T-cell (primary cell): ENCODE measurements at regions not wholly inside any gene's neighbourhood (a gene's known extent, or its start where the extent isn't known, plus 50 kb on each side); places are given as distances from the start of the nearest gene placed in this dataset.

Experiments
- ATAC-seq, 4 experiments: fragments of 200-7000 bp in 3 of 4; fragments of 150-1000 bp in 1 of 4; cut with Tn5 transposase; replicated peaks in 1 of 4; 1 replicate in 3 of 4; 2 replicates in 1 of 4; pipeline ENCODE4 v1.10.0; 2021; ENCODE audit warnings: moderate library complexity in 3 of 4, mild to moderate bottlenecking in 2 of 4, moderate number of reproducible peaks in 1 of 4
- CTCF ChIA-PET, 2 donors: fragments of 300-600 bp; sonication (Branson Sonifier 250); formaldehyde crosslinking; loops; one replicate each; lab custom pipeline; 2022; ENCODE audit warnings: antibody characterized with exemption in 2 of 2; lab: Charles Lee
- POLR2A ChIA-PET, 2 donors: fragments of 300-600 bp; sonication (Branson Sonifier 250); formaldehyde crosslinking; loops; one replicate each; lab custom pipeline; 2022; ENCODE audit warnings: antibody characterized with exemption in 2 of 2; lab: Charles Lee
- DNase-seq, 35 experiments: peaks; one replicate each; pipeline versions ENCODE4 v3.0.0 to v3.0.0-alpha.2; 2013 to 2023
- H3K27ac ChIP-seq: one replicate; pipeline ENCODE4 v1.5.1; 2013; ENCODE audit warnings: low read length
- H3K27me3 ChIP-seq, 2 experiments: replicated peaks in 1 of 2; 1 replicate in 1 of 2; 2 replicates in 1 of 2; pipeline versions ENCODE4 v1.6.1 to v1.7.0; 2013; ENCODE audit warnings: low read length in 1 of 2, mixed read lengths in 1 of 2; ENCODE audit not compliant: control insufficient read depth in 2 of 2, insufficient read depth in 2 of 2; ENCODE audit errors: extremely low read depth in 1 of 2
- H3K36me3 ChIP-seq, 2 donors: 1 replicate in 1 of 2; 2 replicates in 1 of 2; pipeline versions ENCODE4 v1.6.1 to v1.7.0; 2013; ENCODE audit warnings: low read length in 1 of 2; ENCODE audit not compliant: control insufficient read depth in 2 of 2, insufficient read depth in 1 of 2; ENCODE audit errors: extremely low read depth in 1 of 2
- H3K4me1 ChIP-seq, 2 experiments: 1 replicate in 1 of 2; 2 replicates in 1 of 2; pipeline versions ENCODE4 v1.6.1 to v1.7.0; 2013; ENCODE audit warnings: low read length in 2 of 2, mixed read lengths in 1 of 2; ENCODE audit not compliant: insufficient read depth in 2 of 2, control insufficient read depth in 1 of 2; ENCODE audit errors: extremely low read depth in 1 of 2
- H3K4me3 ChIP-seq, 2 donors: 1 replicate in 1 of 2; 2 replicates in 1 of 2; pipeline versions ENCODE4 v1.5.1 to v1.7.0; 2013; ENCODE audit warnings: mild to moderate bottlenecking in 2 of 2, low read length in 1 of 2, moderate library complexity in 1 of 2; ENCODE audit not compliant: control insufficient read depth in 1 of 2; ENCODE audit errors: extremely low read depth in 1 of 2
- H3K9me3 ChIP-seq: 2 replicates; pipeline ENCODE4 v1.7.0; 2013
- H3K27ac Mint-ChIP-seq, 2 donors: one replicate each; pipeline ENCODE4 v1.8.0; 2020 to 2021; ENCODE audit warnings: mild to moderate bottlenecking in 2 of 2, mixed read lengths in 2 of 2
- H3K27me3 Mint-ChIP-seq, 2 donors: one replicate each; pipeline ENCODE4 v1.8.0; 2021 to 2022; ENCODE audit warnings: mixed read lengths in 2 of 2
- H3K36me3 Mint-ChIP-seq: one replicate; pipeline ENCODE4 v1.8.0; 2021; ENCODE audit warnings: mixed read lengths
- H3K4me1 Mint-ChIP-seq, 3 donors: one replicate each; pipeline ENCODE4 v1.8.0; 2020 to 2022; ENCODE audit warnings: mixed read lengths in 3 of 3, mild to moderate bottlenecking in 1 of 3
- H3K4me3 Mint-ChIP-seq, 3 donors: one replicate each; pipeline ENCODE4 v1.8.0; 2020 to 2022; ENCODE audit warnings: mild to moderate bottlenecking in 3 of 3, mixed read lengths in 3 of 3, moderate library complexity in 3 of 3
- H3K9me3 Mint-ChIP-seq, 3 donors: one replicate each; pipeline ENCODE4 v1.8.0; 2020 to 2022; ENCODE audit warnings: mixed read lengths in 3 of 3
- WGBS: methylation state at CpG from one replicate; pipeline ENCODE4 v1.1.5; 2013; ENCODE audit warnings: missing lambda C conversion rate; ENCODE audit not compliant: insufficient coverage; 5-methylcytosine and 5-hydroxymethylcytosine counted together

- no peaks in the 10 kb centered on the region for H3K9me3 ChIP-seq
- no peaks in the 10 kb centered on the region for H3K27me3 ChIP-seq
- no peaks in the 10 kb centered on the region for H3K27me3 Mint-ChIP-seq
- H3K36me3 Mint-ChIP-seq: no peaks in the 10 kb centered on the region
- H3K4me1 Mint-ChIP-seq: no peaks in the 10 kb centered on the region
- POLR2A ChIA-PET: no interaction called here
- no CpG with 5 or more reads among the region's 1 CpG for WGBS
- CTCF ChIA-PET: no interaction called here
- ATAC-seq (no peak), DNase-seq (no peak)
- no peak overlapping the region for H3K4me3 Mint-ChIP-seq
- H3K4me3 ChIP-seq: no peak overlapping the region
- no peak overlapping the region for H3K27ac Mint-ChIP-seq
- H3K4me1 ChIP-seq: no peaks in the 10 kb centered on the region
- H3K36me3 ChIP-seq: no peaks in the 10 kb centered on the region
- H3K9me3 Mint-ChIP-seq: peaks cover 0 to 16% (median 16%) of the 10 kb centered on the region in 3 donors
- H3K27ac ChIP-seq: no peak overlapping the region
Measured at GRCh38 chr13:47374741-47375140, 477.9 kb upstream of the HTR2A start.

- ATAC-seq (no peak), DNase-seq (no peak)
- Mint-ChIP-seq H3K9me3 (peaks cover 12 to 26% (median 22%) of the 10 kb centered on the region in 3 donors), H3K4me1 (no peaks in the 10 kb centered on the region), H3K27me3 (no peaks in the 10 kb centered on the region), H3K4me3 (no peak overlapping the region), H3K27ac (no peak overlapping the region), H3K36me3 (no peaks in the 10 kb centered on the region)
- WGBS: no CpG with 5 or more reads among the region's 1 CpG
- Histone ChIP-seq H3K9me3 (no peaks in the 10 kb centered on the region), H3K4me1 (no peaks in the 10 kb centered on the region), H3K4me3 (no peak overlapping the region), H3K27me3 (no peaks in the 10 kb centered on the region), H3K36me3 (no peaks in the 10 kb centered on the region), H3K27ac (no peak overlapping the region)
- CTCF ChIA-PET: no interaction called here
- POLR2A ChIA-PET: no interaction called here
Measured at GRCh38 chr13:47372751-47373150, 475.9 kb upstream of the HTR2A start.

- no peaks in the 10 kb centered on the region for H3K4me1 ChIP-seq
- Mint-ChIP-seq H3K4me1 (no peaks in the 10 kb centered on the region), H3K27me3 (no peaks in the 10 kb centered on the region), H3K27ac (no peak overlapping the region), H3K36me3 (no peaks in the 10 kb centered on the region), H3K9me3 (peaks cover 0 to 10% (median 6%) of the 10 kb centered on the region in 3 donors), H3K4me3 (no peak overlapping the region)
- ChIA-PET CTCF (no interaction called here), POLR2A (no interaction called here)
- no CpG with 5 or more reads among the region's 3 CpGs for WGBS
- no peak overlapping the region for H3K4me3 ChIP-seq
- H3K9me3 ChIP-seq: no peaks in the 10 kb centered on the region
- DNase-seq: no peak
- H3K36me3 ChIP-seq: no peaks in the 10 kb centered on the region
- H3K27ac ChIP-seq: no peak overlapping the region
- no peaks in the 10 kb centered on the region for H3K27me3 ChIP-seq
- no peak for ATAC-seq
Measured at GRCh38 chr13:47351798-47352197, 454.9 kb upstream of the HTR2A start.

GRCh38 chr13:47350334-47351124 lies 453.7 kb upstream of the HTR2A start:
- H3K4me3 ChIP-seq: no peak overlapping the region
- Mint-ChIP-seq H3K27me3 (no peaks in the 10 kb centered on the region), H3K4me3 (no peak overlapping the region), H3K27ac (no peak overlapping the region), H3K4me1 (no peaks in the 10 kb centered on the region), H3K36me3 (no peaks in the 10 kb centered on the region), H3K9me3 (peaks cover 0 to 4% (median 2%) of the 10 kb centered on the region in 3 donors)
- H3K27me3 ChIP-seq: no peaks in the 10 kb centered on the region
- no peaks in the 10 kb centered on the region for H3K4me1 ChIP-seq
- POLR2A ChIA-PET: interaction anchor here in 1 of 2 donors (0.6 kb wide), 1 partner anchor 13 kb away, joined by 6 read pairs; no protein-coding TSS in a partner anchor
- H3K9me3 ChIP-seq: no peaks in the 10 kb centered on the region
- WGBS: no CpG with 5 or more reads among the region's 2 CpGs
- CTCF ChIA-PET: no interaction called here
- no peak overlapping the region for H3K27ac ChIP-seq
- no peak for ATAC-seq
- no peak for DNase-seq
- H3K36me3 ChIP-seq: no peaks in the 10 kb centered on the region

GRCh38 chr13:47349211-47349610 lies 452.4 kb upstream of the HTR2A start:
- Mint-ChIP-seq H3K36me3 (no peaks in the 10 kb centered on the region), H3K27ac (no peak overlapping the region), H3K9me3 (peaks cover 3 to 16% (median 3%) of the 10 kb centered on the region in 3 donors), H3K4me3 (no peak overlapping the region), H3K4me1 (no peaks in the 10 kb centered on the region), H3K27me3 (no peaks in the 10 kb centered on the region)
- ChIA-PET POLR2A (no interaction called here), CTCF (no interaction called here)
- no peaks in the 10 kb centered on the region for H3K36me3 ChIP-seq
- ATAC-seq (no peak), DNase-seq (no peak)
- no peaks in the 10 kb centered on the region for H3K4me1 ChIP-seq
- WGBS: no CpG with 5 or more reads among the region's 1 CpG
- H3K27me3 ChIP-seq: no peaks in the 10 kb centered on the region
- no peaks in the 10 kb centered on the region for H3K9me3 ChIP-seq
- H3K27ac ChIP-seq: no peak overlapping the region
- H3K4me3 ChIP-seq: no peak overlapping the region

- Mint-ChIP-seq H3K4me3 (no peak overlapping the region), H3K36me3 (no peaks in the 10 kb centered on the region), H3K27ac (no peak overlapping the region), H3K27me3 (peaks cover 0 to 8% of the 10 kb centered on the region in 2 donors), H3K4me1 (no peaks in the 10 kb centered on the region), H3K9me3 (peaks cover 4 to 17% (median 4%) of the 10 kb centered on the region in 3 donors)
- WGBS: 85% methylated on average over 5 of the region's 7 CpGs
- POLR2A ChIA-PET: interaction anchor here in 1 of 2 donors (0.6 kb wide), 1 partner anchor 13 kb away, joined by 6 read pairs; no protein-coding TSS in a partner anchor
- no peaks in the 10 kb centered on the region for H3K36me3 ChIP-seq
- ATAC-seq: no peak
- no peak overlapping the region for H3K4me3 ChIP-seq
- H3K27me3 ChIP-seq: no peaks in the 10 kb centered on the region
- H3K4me1 ChIP-seq: no peaks in the 10 kb centered on the region
- no peak for DNase-seq
- no peak overlapping the region for H3K27ac ChIP-seq
- CTCF ChIA-PET: no interaction called here
- H3K9me3 ChIP-seq: no peaks in the 10 kb centered on the region
Measured at GRCh38 chr13:47337781-47338507, 441.1 kb upstream of the HTR2A start.
